ENCODE measurements at regions not wholly inside any gene's neighbourhood (a gene's known extent, or its start where the extent isn't known, plus 50 kb on each side); places are given as distances from the start of the nearest gene placed in this dataset.

DNA sequence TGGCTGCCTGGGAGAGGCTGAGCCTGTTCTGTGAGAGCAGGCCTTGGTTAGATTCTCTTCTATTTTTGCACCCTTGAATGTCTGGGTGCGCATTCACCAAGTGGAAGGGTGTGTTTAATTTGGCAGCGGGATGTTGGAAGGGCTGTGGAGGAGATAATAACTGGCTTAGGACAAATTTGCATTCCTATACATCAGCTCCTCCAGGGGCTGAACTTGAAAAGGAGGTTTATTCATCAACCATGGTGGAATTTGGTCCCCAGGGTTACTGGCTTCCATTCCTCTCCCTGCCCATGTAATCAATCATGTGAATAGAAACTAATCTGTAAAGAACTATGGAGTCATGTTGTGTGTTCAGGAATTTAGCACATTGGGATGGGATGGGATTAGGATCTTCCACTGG, 100.2 kb upstream of the FOXF1 start:
- WGBS (ENCODE audit: insufficient coverage, insufficient read length): no CpG with 5 or more reads among the region's 2 CpGs
- no peak overlapping the region for H3K27ac ChIP-seq (ENCODE audit: low read length)
- no peaks in the 10 kb centered on the region for H3K27me3 ChIP-seq (ENCODE audit: control insufficient read depth, insufficient read depth, low read length)
- no peak for DNase-seq (ENCODE audit: low read depth, low spot score)
- H3K4me3 ChIP-seq (ENCODE audit: low read length): no peak overlapping the region
- H3K9me3 ChIP-seq (ENCODE audit: control insufficient read depth, insufficient read depth, low read length): no peaks in the 10 kb centered on the region
- no peaks in the 10 kb centered on the region for H3K4me1 ChIP-seq (ENCODE audit: control insufficient read depth, insufficient read depth, low read length)
- H3K36me3 ChIP-seq (ENCODE audit: control insufficient read depth, insufficient read depth, low read length): no peaks in the 10 kb centered on the region

DNA sequence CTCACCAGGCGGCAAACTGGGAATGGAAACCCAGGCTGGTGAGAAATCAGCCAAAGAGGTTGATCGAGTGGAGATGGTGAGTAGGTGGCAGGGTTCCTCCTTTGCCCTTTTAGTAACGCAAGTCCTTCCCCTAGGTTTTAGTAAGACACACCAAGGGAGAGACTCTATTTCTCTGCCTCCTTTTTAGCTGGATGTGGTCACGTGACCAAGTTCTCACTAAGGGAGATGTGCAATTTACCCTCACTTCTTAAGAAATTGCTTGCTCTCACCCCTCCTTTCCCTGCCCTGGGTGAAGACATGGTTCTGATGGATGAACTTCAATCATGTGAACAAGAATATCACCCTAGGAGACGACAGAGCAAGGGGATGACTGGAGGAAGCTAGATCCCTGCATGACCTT, 99.8 kb upstream of the FOXF1 start:
- Histone ChIP-seq H3K27me3 (ENCODE audit: control insufficient read depth, insufficient read depth, low read length) (no peaks in the 10 kb centered on the region), H3K4me3 (ENCODE audit: low read length) (no peak overlapping the region), H3K36me3 (ENCODE audit: control insufficient read depth, insufficient read depth, low read length) (no peaks in the 10 kb centered on the region), H3K9me3 (ENCODE audit: control insufficient read depth, insufficient read depth, low read length) (no peaks in the 10 kb centered on the region), H3K27ac (ENCODE audit: low read length) (no peak overlapping the region), H3K4me1 (ENCODE audit: control insufficient read depth, insufficient read depth, low read length) (no peaks in the 10 kb centered on the region)
- WGBS (ENCODE audit: insufficient coverage, insufficient read length): no CpG with 5 or more reads among the region's 5 CpGs
- no peak for DNase-seq (ENCODE audit: low read depth, low spot score)

- no peaks in the 10 kb centered on the region for H3K4me1 ChIP-seq (ENCODE audit: control insufficient read depth, insufficient read depth, low read length)
- H3K36me3 ChIP-seq (ENCODE audit: control insufficient read depth, insufficient read depth, low read length): no peaks in the 10 kb centered on the region
- H3K9me3 ChIP-seq (ENCODE audit: control insufficient read depth, insufficient read depth, low read length): no peaks in the 10 kb centered on the region
- no peak overlapping the region for H3K4me3 ChIP-seq (ENCODE audit: low read length)
- H3K27me3 ChIP-seq (ENCODE audit: control insufficient read depth, insufficient read depth, low read length): no peaks in the 10 kb centered on the region
- DNase-seq (ENCODE audit: low read depth, low spot score): no peak
- no peak overlapping the region for H3K27ac ChIP-seq (ENCODE audit: low read length)
- no CpG with 5 or more reads among the region's 7 CpGs for WGBS (ENCODE audit: insufficient coverage, insufficient read length)
Observed at GRCh38 chr16:86411897-86412296, 98.4 kb upstream of the FOXF1 start.

- Histone ChIP-seq H3K4me3 (ENCODE audit: low read length) (no peak overlapping the region), H3K4me1 (ENCODE audit: control insufficient read depth, insufficient read depth, low read length) (no peaks in the 10 kb centered on the region), H3K27ac (ENCODE audit: low read length) (no peak overlapping the region), H3K9me3 (ENCODE audit: control insufficient read depth, insufficient read depth, low read length) (no peaks in the 10 kb centered on the region), H3K27me3 (ENCODE audit: control insufficient read depth, insufficient read depth, low read length) (no peaks in the 10 kb centered on the region), H3K36me3 (ENCODE audit: control insufficient read depth, insufficient read depth, low read length) (no peaks in the 10 kb centered on the region)
- no CpG with 5 or more reads among the region's 9 CpGs for WGBS (ENCODE audit: insufficient coverage, insufficient read length)
- no peak for DNase-seq (ENCODE audit: low read depth, low spot score)
Observed at GRCh38 chr16:86414991-86415740, 95.2 kb upstream of the FOXF1 start.

- H3K4me1 ChIP-seq (ENCODE audit: control insufficient read depth, insufficient read depth, low read length): no peaks in the 10 kb centered on the region
- H3K27ac ChIP-seq (ENCODE audit: low read length): no peak overlapping the region
- H3K36me3 ChIP-seq (ENCODE audit: control insufficient read depth, insufficient read depth, low read length): no peaks in the 10 kb centered on the region
- no peak for DNase-seq (ENCODE audit: low read depth, low spot score)
- H3K27me3 ChIP-seq (ENCODE audit: control insufficient read depth, insufficient read depth, low read length): no peaks in the 10 kb centered on the region
- no peak overlapping the region for H3K4me3 ChIP-seq (ENCODE audit: low read length)
- no peaks in the 10 kb centered on the region for H3K9me3 ChIP-seq (ENCODE audit: control insufficient read depth, insufficient read depth, low read length)
Observed at GRCh38 chr16:86418981-86419380, 91.3 kb upstream of the FOXF1 start.

DNA sequence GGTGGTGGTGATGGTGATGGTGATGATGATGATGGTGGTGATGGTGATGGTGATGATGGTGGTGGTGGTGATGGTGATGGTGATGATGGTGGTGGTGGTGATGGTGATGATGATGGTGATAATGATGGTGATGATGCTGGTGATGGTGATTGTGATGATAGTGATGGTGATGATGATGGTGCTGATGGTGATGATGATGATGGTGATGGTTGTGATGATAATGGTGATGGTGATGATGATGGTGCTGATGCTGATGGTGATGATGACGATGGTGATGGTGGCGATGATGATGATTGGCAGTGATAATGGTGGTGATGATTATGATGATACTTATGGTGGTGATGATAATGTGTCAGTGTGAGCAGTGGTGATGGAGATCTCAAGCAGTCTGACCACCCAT, 90.8 kb upstream of the FOXF1 start:
- H3K27me3 ChIP-seq (ENCODE audit: control insufficient read depth, insufficient read depth, low read length): no peaks in the 10 kb centered on the region
- no peaks in the 10 kb centered on the region for H3K9me3 ChIP-seq (ENCODE audit: control insufficient read depth, insufficient read depth, low read length)
- no peak overlapping the region for H3K27ac ChIP-seq (ENCODE audit: low read length)
- H3K4me1 ChIP-seq (ENCODE audit: control insufficient read depth, insufficient read depth, low read length): no peaks in the 10 kb centered on the region
- H3K4me3 ChIP-seq (ENCODE audit: low read length): no peak overlapping the region
- DNase-seq (ENCODE audit: low read depth, low spot score): no peak
- WGBS (ENCODE audit: insufficient coverage, insufficient read length): no CpG with 5 or more reads among the region's 2 CpGs
- no peaks in the 10 kb centered on the region for H3K36me3 ChIP-seq (ENCODE audit: control insufficient read depth, insufficient read depth, low read length)

GRCh38 chr16:86421995-86422394, 88.3 kb upstream of the FOXF1 start:
- Histone ChIP-seq H3K27me3 (ENCODE audit: control insufficient read depth, insufficient read depth, low read length) (no peaks in the 10 kb centered on the region), H3K27ac (ENCODE audit: low read length) (no peak overlapping the region), H3K4me3 (ENCODE audit: low read length) (no peak overlapping the region), H3K36me3 (ENCODE audit: control insufficient read depth, insufficient read depth, low read length) (no peaks in the 10 kb centered on the region), H3K4me1 (ENCODE audit: control insufficient read depth, insufficient read depth, low read length) (peaks cover 2% of the 10 kb centered on the region; the same call in 1 of the 2 replicates), H3K9me3 (ENCODE audit: control insufficient read depth, insufficient read depth, low read length) (no peaks in the 10 kb centered on the region)
- DNase-seq (ENCODE audit: low read depth, low spot score): no peak
- WGBS (ENCODE audit: insufficient coverage, insufficient read length): no CpG with 5 or more reads among the region's 5 CpGs

- Histone ChIP-seq H3K4me3 (ENCODE audit: low read length) (no peak overlapping the region), H3K4me1 (ENCODE audit: control insufficient read depth, insufficient read depth, low read length) (peaks cover 2% of the 10 kb centered on the region; the same call in 1 of the 2 replicates), H3K36me3 (ENCODE audit: control insufficient read depth, insufficient read depth, low read length) (no peaks in the 10 kb centered on the region), H3K27me3 (ENCODE audit: control insufficient read depth, insufficient read depth, low read length) (no peaks in the 10 kb centered on the region), H3K27ac (ENCODE audit: low read length) (no peak overlapping the region), H3K9me3 (ENCODE audit: control insufficient read depth, insufficient read depth, low read length) (no peaks in the 10 kb centered on the region)
- DNase-seq (ENCODE audit: low read depth, low spot score): no peak
- WGBS (ENCODE audit: insufficient coverage, insufficient read length): no CpG with 5 or more reads among the region's 10 CpGs
Observed at GRCh38 chr16:86424398-86424797, 85.9 kb upstream of the FOXF1 start.

- DNase-seq (ENCODE audit: low read depth, low spot score): no peak
- Histone ChIP-seq H3K27me3 (ENCODE audit: control insufficient read depth, insufficient read depth, low read length) (no peaks in the 10 kb centered on the region), H3K9me3 (ENCODE audit: control insufficient read depth, insufficient read depth, low read length) (no peaks in the 10 kb centered on the region), H3K4me3 (ENCODE audit: low read length) (no peak overlapping the region), H3K4me1 (ENCODE audit: control insufficient read depth, insufficient read depth, low read length) (peaks cover 2% of the 10 kb centered on the region; the same call in 1 of the 2 replicates), H3K27ac (ENCODE audit: low read length) (no peak overlapping the region), H3K36me3 (ENCODE audit: control insufficient read depth, insufficient read depth, low read length) (no peaks in the 10 kb centered on the region)
- no CpG with 5 or more reads among the region's 9 CpGs for WGBS (ENCODE audit: insufficient coverage, insufficient read length)
Observed at GRCh38 chr16:86424985-86425384, 85.3 kb upstream of the FOXF1 start.

- Histone ChIP-seq H3K4me3 (ENCODE audit: low read length) (no peak overlapping the region), H3K36me3 (ENCODE audit: control insufficient read depth, insufficient read depth, low read length) (no peaks in the 10 kb centered on the region), H3K27me3 (ENCODE audit: control insufficient read depth, insufficient read depth, low read length) (no peaks in the 10 kb centered on the region), H3K4me1 (ENCODE audit: control insufficient read depth, insufficient read depth, low read length) (peaks cover 2% of the 10 kb centered on the region; the same call in 1 of the 2 replicates), H3K27ac (ENCODE audit: low read length) (no peak overlapping the region), H3K9me3 (ENCODE audit: control insufficient read depth, insufficient read depth, low read length) (no peaks in the 10 kb centered on the region)
- no CpG with 5 or more reads among the region's 12 CpGs for WGBS (ENCODE audit: insufficient coverage, insufficient read length)
- DNase-seq (ENCODE audit: low read depth, low spot score): no peak
Observed at GRCh38 chr16:86426063-86426642, 84.2 kb upstream of the FOXF1 start.

- peaks cover 2% of the 10 kb centered on the region for H3K4me1 ChIP-seq (ENCODE audit: control insufficient read depth, insufficient read depth, low read length)
- H3K36me3 ChIP-seq (ENCODE audit: control insufficient read depth, insufficient read depth, low read length): no peaks in the 10 kb centered on the region
- H3K4me3 ChIP-seq (ENCODE audit: low read length): no peak overlapping the region
- H3K27me3 ChIP-seq (ENCODE audit: control insufficient read depth, insufficient read depth, low read length): no peaks in the 10 kb centered on the region
- WGBS (ENCODE audit: insufficient coverage, insufficient read length): 100% methylated on average over 1 of the region's 8 CpGs
- no peak for DNase-seq (ENCODE audit: low read depth, low spot score)
- H3K9me3 ChIP-seq (ENCODE audit: control insufficient read depth, insufficient read depth, low read length): no peaks in the 10 kb centered on the region
- H3K27ac ChIP-seq (ENCODE audit: low read length): no peak overlapping the region
Observed at GRCh38 chr16:86427433-86427851, 82.9 kb upstream of the FOXF1 start.
